ENCODE measurements at regions not wholly inside any gene's neighbourhood (a gene's known extent, or its start where the extent isn't known, plus 50 kb on each side); places are given as distances from the start of the nearest gene placed in this dataset.

GRCh38 chr13:48892053-48892687 is 83.5 kb upstream of the FNDC3A start:
- no peak overlapping the region for H3K4me3 ChIP-seq (ENCODE audit: low read depth, low read length)
- TF ChIP-seq CTCF (IDR thresholded peaks at IDR 0.05; ENCODE audit: low read depth, low read length, missing control alignments): no peak
- peak; percentile 21 for DNase-seq (ENCODE audit: low read depth)

GRCh38 chr13:48892688-48893075 is 83.0 kb upstream of the FNDC3A start:
- no peak overlapping the region for H3K4me3 ChIP-seq (ENCODE audit: low read depth, low read length)
- TF ChIP-seq CTCF (IDR thresholded peaks at IDR 0.05; ENCODE audit: low read depth, low read length, missing control alignments): no peak
- no peak for DNase-seq (ENCODE audit: low read depth)

GRCh38 chr13:48896312-48896711 is 79.4 kb upstream of the FNDC3A start:
- no peak for DNase-seq (ENCODE audit: low read depth)
- TF ChIP-seq CTCF (IDR thresholded peaks at IDR 0.05; ENCODE audit: low read depth, low read length, missing control alignments): no peak
- H3K4me3 ChIP-seq (ENCODE audit: low read depth, low read length): no peak overlapping the region

- no peak for DNase-seq (ENCODE audit: low read depth)
- H3K4me3 ChIP-seq (ENCODE audit: low read depth, low read length): no peak overlapping the region
- no peak for TF ChIP-seq CTCF (IDR thresholded peaks at IDR 0.05; ENCODE audit: low read depth, low read length, missing control alignments)
These were observed 73.9 kb upstream of the FNDC3A start for GRCh38 chr13:48901781-48902180.

GRCh38 chr13:48902368-48902767 is 73.3 kb upstream of the FNDC3A start:
- no peak for DNase-seq (ENCODE audit: low read depth)
- TF ChIP-seq CTCF (IDR thresholded peaks at IDR 0.05; ENCODE audit: low read depth, low read length, missing control alignments): no peak
- no peak overlapping the region for H3K4me3 ChIP-seq (ENCODE audit: low read depth, low read length)

- no peak overlapping the region for H3K4me3 ChIP-seq (ENCODE audit: low read depth, low read length)
These were observed 70.9 kb upstream of the FNDC3A start for GRCh38 chr13:48904668-48905290.

More at GRCh38 chr13:48904668-48905290, 70.9 kb upstream of the FNDC3A start:
- TF ChIP-seq CTCF (IDR thresholded peaks at IDR 0.05; ENCODE audit: low read depth, low read length, missing control alignments): no peak
- no peak for DNase-seq (ENCODE audit: low read depth)
